ENCODE measurements at regions not wholly inside any gene's neighbourhood (a gene's known extent, or its start where the extent isn't known, plus 50 kb on each side); places are given as distances from the start of the nearest gene placed in this dataset.

GRCh38 chr12:127640181-127640886, 626.6 kb upstream of the TMEM132C start:
- DNase-seq (ENCODE audit: low read depth), result peak; percentile 87

GRCh38 chr12:127642208-127642607, 624.8 kb upstream of the TMEM132C start:
- DNase-seq (ENCODE audit: low read depth), result no peak

GRCh38 chr12:127648321-127648720, 618.6 kb upstream of the TMEM132C start:
- DNase-seq (ENCODE audit: low read depth), result no peak

GRCh38 chr12:127649961-127650360, 617.0 kb upstream of the TMEM132C start:
- DNase-seq (ENCODE audit: low read depth), result no peak

- no peak for DNase-seq (ENCODE audit: low read depth)
Measured at GRCh38 chr12:127650626-127651025, 616.3 kb upstream of the TMEM132C start.

- no peak for DNase-seq (ENCODE audit: low read depth)
Measured at GRCh38 chr12:127652281-127652680, 614.7 kb upstream of the TMEM132C start.

- no peak for DNase-seq (ENCODE audit: low read depth)
Measured at GRCh38 chr12:127654383-127654985, 612.5 kb upstream of the TMEM132C start.

GRCh38 chr12:127655691-127656090, 611.3 kb upstream of the TMEM132C start:
- DNase-seq (ENCODE audit: low read depth), result no peak

- no peak for DNase-seq (ENCODE audit: low read depth)
Measured at GRCh38 chr12:127656266-127656665, 610.7 kb upstream of the TMEM132C start.

- no peak for DNase-seq (ENCODE audit: low read depth)
Measured at GRCh38 chr12:127657036-127657435, 609.9 kb upstream of the TMEM132C start.

- DNase-seq (ENCODE audit: low read depth), result no peak
Measured at GRCh38 chr12:127660961-127661360, 606.0 kb upstream of the TMEM132C start.

GRCh38 chr12:127663716-127664115, 603.3 kb upstream of the TMEM132C start:
- DNase-seq (ENCODE audit: low read depth), result no peak

- DNase-seq (ENCODE audit: low read depth), result no peak
Measured at GRCh38 chr12:127664901-127665300, 602.1 kb upstream of the TMEM132C start.

GRCh38 chr12:127667131-127667685, 599.8 kb upstream of the TMEM132C start:
- no peak for DNase-seq (ENCODE audit: low read depth)

- no peak for DNase-seq (ENCODE audit: low read depth)
Measured at GRCh38 chr12:127670294-127670693, 596.7 kb upstream of the TMEM132C start.

GRCh38 chr12:127670796-127671195, 596.2 kb upstream of the TMEM132C start:
- DNase-seq (ENCODE audit: low read depth), result no peak

GRCh38 chr12:127675936-127676335, 591.0 kb upstream of the TMEM132C start:
- DNase-seq (ENCODE audit: low read depth), result no peak

GRCh38 chr12:127677537-127678131, 589.3 kb upstream of the TMEM132C start:
- peak; percentile 62 for DNase-seq (ENCODE audit: low read depth)

- DNase-seq (ENCODE audit: low read depth), result no peak
Measured at GRCh38 chr12:127678945-127679344, 588.0 kb upstream of the TMEM132C start.

GRCh38 chr12:127680516-127680915, 586.5 kb upstream of the TMEM132C start:
- no peak for DNase-seq (ENCODE audit: low read depth)

- no peak for DNase-seq (ENCODE audit: low read depth)
Measured at GRCh38 chr12:127681151-127681754, 585.7 kb upstream of the TMEM132C start.

- no peak for DNase-seq (ENCODE audit: low read depth)
Measured at GRCh38 chr12:127685491-127685890, 581.5 kb upstream of the TMEM132C start.

- DNase-seq (ENCODE audit: low read depth), result no peak
Measured at GRCh38 chr12:127685931-127686330, 581.0 kb upstream of the TMEM132C start.

Data from stromal cell of bone marrow (primary cell).